CD4-positive, alpha-beta T cell (primary cell): ENCODE measurements at regions not wholly inside any gene's neighbourhood (a gene's known extent, or its start where the extent isn't known, plus 50 kb on each side); places are given as distances from the start of the nearest gene placed in this dataset.

ENCODE experiments used
- ATAC-seq: fragments of 200-7000 bp; cut with Tn5 transposase; one replicate; pipeline ENCODE4 v1.10.0; 2022; ENCODE audit warnings: mild to moderate bottlenecking; ENCODE audit not compliant: poor library complexity
- CTCF ChIA-PET: fragments of 350-600 bp; sonication (Branson Sonifier 250); formaldehyde crosslinking; loops from one replicate; lab custom pipeline; 2021; ENCODE audit warnings: antibody characterized with exemption, inconsistent platforms; lab: Charles Lee
- POLR2A ChIA-PET: fragments of 350-600 bp; sonication (Branson Sonifier 250); formaldehyde crosslinking; loops from one replicate; lab custom pipeline; 2021; ENCODE audit warnings: antibody characterized with exemption, inconsistent platforms; lab: Charles Lee
- DNase-seq, 14 experiments: peaks; one replicate each; pipeline ENCODE4 v3.0.0-alpha.2; 2013 to 2020; ENCODE audit warnings: mixed read lengths in 2 of 14
- H3K27ac ChIP-seq, 2 donors: one replicate each; pipeline versions ENCODE4 v1.5.1 to v1.7.0; 2013; ENCODE audit warnings: low read length in 2 of 2, low read depth in 1 of 2, mild to moderate bottlenecking in 1 of 2
- H3K27me3 ChIP-seq, 2 experiments: 1 replicate in 1 of 2; 2 replicates in 1 of 2; pipeline versions ENCODE4 v1.6.1 to v1.7.0; 2013; ENCODE audit warnings: low read length in 2 of 2, control low read depth in 1 of 2, mild to moderate bottlenecking in 1 of 2, moderate library complexity in 1 of 2; ENCODE audit not compliant: insufficient read depth in 2 of 2, control insufficient read depth in 1 of 2
- H3K36me3 ChIP-seq: one replicate; pipeline ENCODE4 v1.6.1; 2013; ENCODE audit warnings: low read length, control low read depth; ENCODE audit not compliant: insufficient read depth
- H3K4me1 ChIP-seq: one replicate; pipeline ENCODE4 v1.6.1; 2013; ENCODE audit warnings: low read length, control low read depth; ENCODE audit not compliant: insufficient read depth
- H3K4me3 ChIP-seq: one replicate; pipeline ENCODE4 v1.5.1; 2013; ENCODE audit warnings: mild to moderate bottlenecking, low read length, moderate library complexity
- H3K9me3 ChIP-seq, 2 experiments: 1 replicate in 1 of 2; 2 replicates in 1 of 2; pipeline versions ENCODE4 v1.6.1 to v1.7.0; 2013; ENCODE audit warnings: low read length in 2 of 2, mild to moderate bottlenecking in 2 of 2, control low read depth in 1 of 2, moderate library complexity in 1 of 2; ENCODE audit not compliant: control insufficient read depth in 1 of 2, insufficient read depth in 1 of 2
- H3K27ac Mint-ChIP-seq: one replicate; pipeline ENCODE4 v1.8.0; 2020; ENCODE audit warnings: mixed read lengths
- H3K27me3 Mint-ChIP-seq: one replicate; pipeline ENCODE4 v1.8.0; 2021; ENCODE audit warnings: mixed read lengths
- H3K36me3 Mint-ChIP-seq: one replicate; pipeline ENCODE4 v1.8.0; 2021; ENCODE audit warnings: low read depth, mixed read lengths
- H3K4me1 Mint-ChIP-seq: one replicate; pipeline ENCODE4 v1.8.0; 2021; ENCODE audit warnings: low read depth, mixed read lengths
- H3K4me3 Mint-ChIP-seq: one replicate; pipeline ENCODE4 v1.8.0; 2020; ENCODE audit warnings: mild to moderate bottlenecking, mixed read lengths
- H3K9me3 Mint-ChIP-seq: one replicate; pipeline ENCODE4 v1.8.0; 2020; ENCODE audit warnings: mixed read lengths
- CTCF ChIP-seq: fragments of 200-600 bp; IDR thresholded peaks from one replicate; pipeline ENCODE4 v1.8.0; 2022; ENCODE audit warnings: antibody characterized with exemption, mild to moderate bottlenecking
- intact Hi-C, 2 experiments: fragments of 100-400 bp; cut with DNase I in 1 of 2; cut with micrococcal nuclease in 1 of 2; formaldehyde crosslinking; loops; one replicate each; pipeline versions ENCODE4 v1.15.1 to v1.9.0; 2023 to 2025; cut with DNase I, micrococcal nuclease

GRCh38 chr18:37671530-37671929 is 105.9 kb upstream of the CELF4 start:
- POLR2A ChIA-PET: no interaction called here

GRCh38 chr18:37671119-37671518 is 105.5 kb upstream of the CELF4 start:
- POLR2A ChIA-PET: no interaction called here
- CTCF ChIA-PET: no interaction called here

More at GRCh38 chr18:37671530-37671929, 105.9 kb upstream of the CELF4 start:
- H3K4me3 Mint-ChIP-seq: no peak overlapping the region
- no peak overlapping the region for H3K4me3 ChIP-seq
- intact Hi-C loops: no loop called here
- TF ChIP-seq CTCF: no peak
- no peak for ATAC-seq
- no peaks in the 10 kb centered on the region for H3K36me3 Mint-ChIP-seq
- DNase-seq: no peak
- no peaks in the 10 kb centered on the region for H3K36me3 ChIP-seq
- H3K27me3 Mint-ChIP-seq: no peaks in the 10 kb centered on the region
- H3K9me3 ChIP-seq: peaks cover 5 to 24% of the 10 kb centered on the region in 2 experiments
- CTCF ChIA-PET: no interaction called here
- H3K4me1 ChIP-seq: no peaks in the 10 kb centered on the region
- H3K27ac ChIP-seq: no peak overlapping the region
- no peak overlapping the region for H3K27ac Mint-ChIP-seq
- H3K27me3 ChIP-seq: no peaks in the 10 kb centered on the region
- H3K9me3 Mint-ChIP-seq: peaks cover 3% of the 10 kb centered on the region
- no peaks in the 10 kb centered on the region for H3K4me1 Mint-ChIP-seq

GRCh38 chr18:37669991-37670534 is 104.5 kb upstream of the CELF4 start:
- no peak overlapping the region for H3K4me3 ChIP-seq
- Mint-ChIP-seq H3K27ac (no peak overlapping the region), H3K36me3 (no peaks in the 10 kb centered on the region), H3K27me3 (no peaks in the 10 kb centered on the region), H3K9me3 (no peaks in the 10 kb centered on the region), H3K4me3 (no peak overlapping the region), H3K4me1 (no peaks in the 10 kb centered on the region)
- POLR2A ChIA-PET: no interaction called here
- no peaks in the 10 kb centered on the region for H3K36me3 ChIP-seq
- intact Hi-C loops: no loop called here
- H3K27me3 ChIP-seq: no peaks in the 10 kb centered on the region
- peaks cover under 1 to 24% of the 10 kb centered on the region in 2 experiments for H3K9me3 ChIP-seq
- ATAC-seq (no peak), DNase-seq (no peak)
- no peaks in the 10 kb centered on the region for H3K4me1 ChIP-seq
- CTCF ChIA-PET: no interaction called here
- no peak for TF ChIP-seq CTCF
- H3K27ac ChIP-seq: no peak overlapping the region

More at GRCh38 chr18:37671119-37671518, 105.5 kb upstream of the CELF4 start:
- intact Hi-C loops: no loop called here
- H3K27me3 ChIP-seq: no peaks in the 10 kb centered on the region
- peaks cover 5 to 24% of the 10 kb centered on the region in 2 experiments for H3K9me3 ChIP-seq
- Mint-ChIP-seq H3K9me3 (peaks cover 3% of the 10 kb centered on the region), H3K27me3 (no peaks in the 10 kb centered on the region), H3K27ac (no peak overlapping the region), H3K4me3 (no peak overlapping the region), H3K4me1 (no peaks in the 10 kb centered on the region), H3K36me3 (no peaks in the 10 kb centered on the region)
- DNase-seq (no peak), ATAC-seq (no peak)
- H3K27ac ChIP-seq: no peak overlapping the region
- no peak overlapping the region for H3K4me3 ChIP-seq
- no peaks in the 10 kb centered on the region for H3K4me1 ChIP-seq
- no peak for TF ChIP-seq CTCF
- no peaks in the 10 kb centered on the region for H3K36me3 ChIP-seq
